MCF 10A (cell line): ENCODE measurements at regions not wholly inside any gene's neighbourhood (a gene's known extent, or its start where the extent isn't known, plus 50 kb on each side); places are given as distances from the start of the nearest gene placed in this dataset.

Source experiments
- BruUV-seq: library from RNA; stranded (reverse); fragments of 400-500 nt; replicated peaks from 2 replicates; lab custom pipeline; 2021; lab: Mats Ljungman, UMichigan
- CTCF ChIA-PET: fragments of 300-600 bp; sonication (Branson Sonifier 250); formaldehyde crosslinking; extraction: SDS; loops from one replicate; lab custom pipeline; 2021; ENCODE audit warnings: antibody characterized with exemption, inconsistent platforms; lab: Yijun Ruan, JAX
- POLR2A ChIA-PET: fragments of 300-600, 350-650 bp; sonication (Branson Sonifier 250); formaldehyde crosslinking; extraction: SDS; loops from one replicate; lab custom pipeline; 2020; ENCODE audit warnings: antibody characterized with exemption, inconsistent platforms; lab: Yijun Ruan, JAX
- DNase-seq: peaks from one replicate; pipeline ENCODE4 v3.0.0-alpha.2; 2018; ENCODE audit not compliant: unreplicated experiment
- H3K27ac Mint-ChIP-seq: one replicate; pipeline ENCODE4 v1.8.0; 2022; ENCODE audit warnings: mild to moderate bottlenecking, low read depth, mixed read lengths; ENCODE audit not compliant: unreplicated experiment
- H3K27me3 Mint-ChIP-seq: one replicate; pipeline ENCODE4 v1.8.0; 2022; ENCODE audit warnings: mixed read lengths; ENCODE audit not compliant: insufficient read depth, unreplicated experiment
- H3K36me3 Mint-ChIP-seq: one replicate; pipeline ENCODE4 v1.8.0; 2022; ENCODE audit warnings: mild to moderate bottlenecking, moderate library complexity, mixed read lengths; ENCODE audit not compliant: insufficient read depth, unreplicated experiment
- H3K4me1 Mint-ChIP-seq: one replicate; pipeline ENCODE4 v1.8.0; 2022; ENCODE audit warnings: mixed read lengths; ENCODE audit not compliant: insufficient read depth, unreplicated experiment
- H3K4me3 Mint-ChIP-seq: one replicate; pipeline ENCODE4 v1.8.0; 2022; ENCODE audit warnings: mild to moderate bottlenecking, moderate library complexity, mixed read lengths; ENCODE audit not compliant: unreplicated experiment
- H3K9me3 Mint-ChIP-seq: one replicate; pipeline ENCODE4 v1.8.0; 2022; ENCODE audit warnings: mixed read lengths; ENCODE audit not compliant: unreplicated experiment
- CTCF ChIP-seq: fragments of 200-600 bp; IDR thresholded peaks from one replicate; pipeline ENCODE4 v1.8.0; 2022; ENCODE audit warnings: antibody characterized with exemption, mild to moderate bottlenecking; ENCODE audit not compliant: unreplicated experiment
- intact Hi-C: fragments of 100-400 bp; cut with micrococcal nuclease; formaldehyde crosslinking; loops from 2 replicates; pipeline ENCODE4 v1.14.1; 2022

GRCh38 chr17:79202480-79202879, 127.9 kb downstream of the ENGASE start:
- Mint-ChIP-seq H3K27ac (no peak overlapping the region), H3K36me3 (no peaks in the 10 kb centered on the region), H3K9me3 (no peaks in the 10 kb centered on the region), H3K4me1 (peaks cover 10% of the 10 kb centered on the region), H3K4me3 (no peak overlapping the region), H3K27me3 (peaks cover 86% of the 10 kb centered on the region)
- CTCF ChIA-PET = interaction anchor here (0.7 kb wide), 1 partner anchor 191 kb away, joined by 5 read pairs; no protein-coding TSS in a partner anchor
- no peak for TF ChIP-seq CTCF
- POLR2A ChIA-PET = no interaction called here
- intact Hi-C loops = no loop called here
- no peak for DNase-seq
- BruUV-seq = no TSS peak

- CTCF ChIA-PET = interaction anchor here (0.7 kb wide), 1 partner anchor 192 kb away, joined by 5 read pairs; no protein-coding TSS in a partner anchor
- intact Hi-C loops = no loop called here
- Mint-ChIP-seq H3K27me3 (peaks cover 86% of the 10 kb centered on the region), H3K4me3 (no peak overlapping the region), H3K27ac (no peak overlapping the region), H3K9me3 (no peaks in the 10 kb centered on the region), H3K4me1 (peaks cover 10% of the 10 kb centered on the region), H3K36me3 (peaks cover 7% of the 10 kb centered on the region)
- DNase-seq = peak; percentile 5
- no TSS peak for BruUV-seq
- no peak for TF ChIP-seq CTCF
- POLR2A ChIA-PET = no interaction called here
These were observed 127.1 kb downstream of the ENGASE start for GRCh38 chr17:79201536-79202227.

- TF ChIP-seq CTCF = no peak
- H3K4me1 Mint-ChIP-seq = peaks cover 10% of the 10 kb centered on the region
- H3K27me3 Mint-ChIP-seq = peaks cover 86% of the 10 kb centered on the region
- no peak overlapping the region for H3K27ac Mint-ChIP-seq
- BruUV-seq = no TSS peak
- no peak overlapping the region for H3K4me3 Mint-ChIP-seq
- H3K9me3 Mint-ChIP-seq = no peaks in the 10 kb centered on the region
- intact Hi-C loops = no loop called here
- CTCF ChIA-PET = interaction anchor here (1.4 to 1.7 kb wide), 2 partner anchors 187 to 191 kb away, joined by 3 read pairs; no protein-coding TSS in a partner anchor
- POLR2A ChIA-PET = no interaction called here
- DNase-seq = no peak
- H3K36me3 Mint-ChIP-seq = peaks cover 7% of the 10 kb centered on the region
These were observed 126.5 kb downstream of the ENGASE start for GRCh38 chr17:79201119-79201518.

- H3K36me3 Mint-ChIP-seq = peaks cover 7% of the 10 kb centered on the region
- no peaks in the 10 kb centered on the region for H3K9me3 Mint-ChIP-seq
- H3K4me3 Mint-ChIP-seq = no peak overlapping the region
- intact Hi-C loops = no loop called here
- no peak overlapping the region for H3K27ac Mint-ChIP-seq
- peaks cover 5% of the 10 kb centered on the region for H3K4me1 Mint-ChIP-seq
- CTCF ChIA-PET = no interaction called here
- BruUV-seq = no TSS peak
- POLR2A ChIA-PET = no interaction called here
- peaks cover 82% of the 10 kb centered on the region for H3K27me3 Mint-ChIP-seq
- no peak for DNase-seq
- no peak for TF ChIP-seq CTCF
These were observed 122.3 kb downstream of the ENGASE start for GRCh38 chr17:79196913-79197312.
